AG09319 (cell line): ENCODE measurements at regions not wholly inside any gene's neighbourhood (a gene's known extent, or its start where the extent isn't known, plus 50 kb on each side); places are given as distances from the start of the nearest gene placed in this dataset.
"Not testable (repeated sequence)": the region's sequence is repeated elsewhere in the genome, so short reads cannot be mapped to it uniquely, and the experiment has no call there.

ENCODE experiments used
- DNase-seq: peaks from one replicate; pipeline ENCODE4 v3.0.0-alpha.2; 2010; ENCODE audit warnings: low read depth; ENCODE audit errors: extremely low read depth
- TF ChIP-seq, protein P1 (sequence below): IDR thresholded peaks from 2 replicates; pipeline ENCODE4 v1.5.1; 2011; ENCODE audit warnings: low read depth, mild to moderate bottlenecking, inconsistent platforms, low read length, moderate library complexity

DNA sequence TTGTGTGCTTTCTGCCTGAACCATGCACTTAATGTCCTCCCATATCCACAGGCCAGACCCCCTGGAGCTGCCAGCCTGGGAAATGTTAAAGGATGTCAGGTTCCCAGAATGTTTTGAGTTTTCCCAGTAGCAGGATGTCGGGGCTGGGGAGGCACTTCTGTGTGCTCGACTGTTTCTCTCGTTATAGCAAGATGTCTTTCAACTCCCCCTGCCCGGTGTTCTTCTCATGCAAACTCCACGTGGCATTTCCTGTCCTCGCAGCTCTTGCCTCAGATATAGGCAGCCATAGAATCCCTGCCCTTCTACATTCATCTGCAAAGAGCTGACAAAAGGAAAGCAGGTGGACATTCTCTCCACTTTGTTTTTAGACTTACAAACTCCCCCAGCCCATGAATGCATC lies 457.2 kb upstream of the CDH11 start:
- TF ChIP-seq, protein P1, sequence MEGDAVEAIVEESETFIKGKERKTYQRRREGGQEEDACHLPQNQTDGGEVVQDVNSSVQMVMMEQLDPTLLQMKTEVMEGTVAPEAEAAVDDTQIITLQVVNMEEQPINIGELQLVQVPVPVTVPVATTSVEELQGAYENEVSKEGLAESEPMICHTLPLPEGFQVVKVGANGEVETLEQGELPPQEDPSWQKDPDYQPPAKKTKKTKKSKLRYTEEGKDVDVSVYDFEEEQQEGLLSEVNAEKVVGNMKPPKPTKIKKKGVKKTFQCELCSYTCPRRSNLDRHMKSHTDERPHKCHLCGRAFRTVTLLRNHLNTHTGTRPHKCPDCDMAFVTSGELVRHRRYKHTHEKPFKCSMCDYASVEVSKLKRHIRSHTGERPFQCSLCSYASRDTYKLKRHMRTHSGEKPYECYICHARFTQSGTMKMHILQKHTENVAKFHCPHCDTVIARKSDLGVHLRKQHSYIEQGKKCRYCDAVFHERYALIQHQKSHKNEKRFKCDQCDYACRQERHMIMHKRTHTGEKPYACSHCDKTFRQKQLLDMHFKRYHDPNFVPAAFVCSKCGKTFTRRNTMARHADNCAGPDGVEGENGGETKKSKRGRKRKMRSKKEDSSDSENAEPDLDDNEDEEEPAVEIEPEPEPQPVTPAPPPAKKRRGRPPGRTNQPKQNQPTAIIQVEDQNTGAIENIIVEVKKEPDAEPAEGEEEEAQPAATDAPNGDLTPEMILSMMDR: no peak
- DNase-seq: no peak

DNA sequence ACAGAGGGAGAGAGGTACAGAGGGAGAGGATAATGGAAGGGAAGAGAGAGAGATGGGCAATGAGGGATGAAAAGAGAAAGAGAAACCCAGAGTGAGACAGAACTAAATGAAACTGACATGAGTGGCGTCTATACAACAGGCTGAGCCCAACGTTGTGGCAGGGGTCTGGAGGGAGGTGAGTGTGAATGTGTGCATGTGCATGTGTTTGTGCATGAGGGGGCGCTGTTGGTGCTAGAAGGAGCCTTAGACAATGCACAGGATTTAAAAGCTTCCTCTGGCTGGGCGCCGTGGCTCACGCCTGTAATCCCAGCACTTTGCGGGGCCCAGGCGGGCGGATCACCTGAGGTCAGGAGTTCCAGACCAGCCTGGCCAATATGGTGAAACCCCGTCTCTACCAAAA lies 454.8 kb upstream of the CDH11 start:
- TF ChIP-seq, protein P1: no peak
- DNase-seq: no peak

- TF ChIP-seq, protein P1: no peak
- DNase-seq: no peak
Observed at GRCh38 chr16:65576139-65576538, 454.3 kb upstream of the CDH11 start.

DNA sequence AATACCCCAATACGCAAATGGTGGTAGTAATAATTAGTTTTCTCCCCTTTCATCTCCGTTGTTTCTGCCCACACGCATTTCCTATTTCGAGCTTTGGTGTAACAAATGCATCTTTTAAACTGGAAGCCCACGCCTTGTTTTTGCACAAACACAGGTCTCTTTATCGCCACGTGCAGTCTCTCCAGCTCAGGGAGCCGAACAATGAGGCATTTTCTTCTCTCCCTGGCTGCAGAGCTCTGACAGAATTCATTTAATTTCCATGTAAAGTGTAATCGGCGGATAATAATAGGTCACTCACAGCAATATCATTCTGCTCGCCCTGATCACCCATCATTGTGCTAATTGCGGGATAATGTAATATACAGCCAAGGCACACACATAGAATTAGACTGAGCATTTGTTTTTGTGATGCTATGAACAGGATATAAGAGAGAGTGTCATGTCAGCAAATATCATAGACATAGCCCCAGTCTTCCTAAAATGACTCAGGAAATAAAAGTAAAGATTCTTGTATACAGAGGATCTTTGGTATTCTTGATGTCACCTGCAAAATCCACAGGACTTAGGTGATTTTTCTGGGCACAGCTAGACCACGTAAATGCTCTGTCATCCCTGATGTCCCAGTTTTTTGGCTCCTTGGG lies 452.6 kb upstream of the CDH11 start:
- DNase-seq: no peak
- TF ChIP-seq, protein P1: no peak

- peak; percentile 41 for DNase-seq
- TF ChIP-seq, protein P1: no peak; the same call in 1 of the 2 replicates
Observed at GRCh38 chr16:65572156-65572555, 450.3 kb upstream of the CDH11 start.

DNA sequence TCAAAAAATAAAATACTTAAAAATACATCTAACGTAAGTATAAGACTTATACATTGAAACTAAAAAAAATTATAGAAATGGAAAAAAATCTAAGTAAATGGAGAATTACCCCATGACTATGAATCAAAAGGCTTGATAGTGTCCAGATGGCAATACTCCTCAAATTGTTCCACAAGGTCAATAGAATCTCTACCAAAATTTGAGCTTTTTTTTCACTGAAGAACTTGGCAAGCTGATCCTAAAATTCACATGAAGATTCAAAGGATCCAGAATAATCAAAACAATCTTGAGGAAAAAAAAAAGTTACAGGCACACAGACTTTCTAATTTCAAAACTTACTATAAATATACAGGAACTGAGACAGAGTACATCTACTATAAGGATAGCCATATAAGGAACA lies 448.4 kb upstream of the CDH11 start:
- no peak for DNase-seq
- TF ChIP-seq, protein P1: no peak

DNA sequence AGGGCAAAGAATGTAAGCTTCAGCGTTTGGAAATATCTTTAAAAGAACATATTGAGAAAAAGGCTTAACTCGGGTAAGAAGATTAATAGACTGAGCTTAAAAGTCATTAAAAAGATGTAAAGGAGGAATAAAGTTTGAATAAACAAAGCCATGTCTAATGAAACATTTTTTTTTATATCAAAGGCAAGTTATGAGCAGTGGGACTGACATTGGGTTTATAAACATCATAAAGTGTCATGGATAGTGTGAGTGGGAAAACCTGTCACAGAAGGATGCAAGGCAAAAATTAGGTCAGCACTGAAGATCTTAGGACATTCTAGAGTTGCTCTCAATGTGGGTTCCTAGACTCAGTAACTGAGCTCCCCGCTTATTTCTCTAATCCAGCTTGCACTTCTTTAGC lies 438.0 kb upstream of the CDH11 start:
- DNase-seq: no peak

GRCh38 chr16:65549689-65550088 lies 427.8 kb upstream of the CDH11 start:
- not testable (repeated sequence) for DNase-seq

More for the DNA sequence above, 438.0 kb upstream of the CDH11 start:
- TF ChIP-seq, protein P1: no peak
